Esophagus (tissue), 2 donors: ENCODE measurements at regions not wholly inside any gene's neighbourhood (a gene's known extent, or its start where the extent isn't known, plus 50 kb on each side); places are given as distances from the start of the nearest gene placed in this dataset.

Source experiments
- H3K27ac ChIP-seq, 2 donors: one replicate each; pipeline ENCODE4 v1.5.1; 2013; ENCODE audit warnings: low read depth in 2 of 2, mild to moderate bottlenecking in 2 of 2, inconsistent platforms in 1 of 2, low read length in 1 of 2, moderate library complexity in 1 of 2
- H3K27me3 ChIP-seq, 2 donors: one replicate each; pipeline ENCODE4 v1.6.1; 2013; ENCODE audit warnings: low read length in 2 of 2, control low read depth in 1 of 2, mild to moderate bottlenecking in 1 of 2; ENCODE audit not compliant: insufficient read depth in 2 of 2, control insufficient read depth in 1 of 2
- H3K36me3 ChIP-seq, 2 donors: one replicate each; pipeline ENCODE4 v1.6.1; 2013; ENCODE audit warnings: low read length in 1 of 2; ENCODE audit not compliant: control insufficient read depth in 2 of 2, insufficient read depth in 2 of 2
- H3K4me1 ChIP-seq, 2 donors: one replicate each; pipeline ENCODE4 v1.6.1; 2013; ENCODE audit warnings: low read length in 1 of 2; ENCODE audit not compliant: control insufficient read depth in 2 of 2, insufficient read depth in 2 of 2
- H3K4me3 ChIP-seq, 2 donors: one replicate each; pipeline ENCODE4 v1.5.1; 2013; ENCODE audit warnings: low read length in 2 of 2, mild to moderate bottlenecking in 2 of 2, low read depth in 1 of 2, moderate library complexity in 1 of 2
- H3K9me3 ChIP-seq, 2 donors: one replicate each; pipeline ENCODE4 v1.6.1; 2013; ENCODE audit warnings: mild to moderate bottlenecking in 2 of 2, low read depth in 1 of 2, low read length in 1 of 2, moderate library complexity in 1 of 2; ENCODE audit not compliant: control insufficient read depth in 2 of 2, insufficient read depth in 1 of 2
- WGBS, 2 donors: extraction: QIAGEN DNeasy Blood & Tissue Kit; methylation state at CpG; one replicate each; pipeline ENCODE4 v1.1.7; 2013; 5-methylcytosine and 5-hydroxymethylcytosine counted together
- donor health status: healthy with polysubstance abuse.
- donor health status: Bipolar disorder and iron deficiency.

DNA sequence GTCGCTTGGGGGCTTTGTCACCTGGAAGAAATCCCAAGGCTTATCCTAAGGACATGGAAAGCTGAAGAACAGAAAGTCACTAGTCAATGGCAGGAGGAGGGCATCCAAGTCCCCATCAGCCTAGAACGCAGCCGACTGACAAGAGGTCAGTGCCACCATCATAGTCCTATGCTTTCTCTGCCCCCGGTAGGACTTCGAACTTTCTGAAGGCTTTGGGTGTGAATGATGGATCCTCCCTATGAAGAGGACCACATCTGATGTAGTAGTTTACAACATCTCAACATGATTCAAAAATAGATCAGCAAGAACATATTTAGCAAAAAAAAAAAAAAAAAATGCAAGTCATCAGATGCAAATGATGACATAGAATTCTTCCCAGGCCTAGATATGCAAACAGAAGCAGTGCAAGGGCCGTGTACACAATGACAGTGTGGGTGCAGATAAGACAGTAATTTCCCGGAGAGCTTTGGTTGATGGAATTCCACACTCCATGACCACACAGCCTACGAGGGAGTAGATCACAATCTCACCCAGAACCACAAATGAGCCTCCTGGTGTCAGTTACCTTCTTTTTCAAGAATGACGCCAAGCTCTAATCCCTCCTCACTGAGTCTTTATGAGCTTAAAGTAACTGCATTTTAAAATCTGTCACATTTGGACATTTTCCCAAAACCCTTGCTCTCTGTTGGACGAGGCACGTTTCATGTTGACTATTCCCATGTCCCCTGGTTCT is 88.2 kb downstream of the PSMG1 start:
- Histone ChIP-seq H3K36me3 (no peaks in the 10 kb centered on the region), H3K4me1 (no peaks in the 10 kb centered on the region), H3K4me3 (no peak overlapping the region), H3K27me3 (no peaks in the 10 kb centered on the region), H3K27ac (peak overlapping the region in 1 of 2 donors; percentile 44), H3K9me3 (no peaks in the 10 kb centered on the region)
- 73 to 78% methylated on average over 11 of the region's 11 CpGs for WGBS, 2 donors

DNA sequence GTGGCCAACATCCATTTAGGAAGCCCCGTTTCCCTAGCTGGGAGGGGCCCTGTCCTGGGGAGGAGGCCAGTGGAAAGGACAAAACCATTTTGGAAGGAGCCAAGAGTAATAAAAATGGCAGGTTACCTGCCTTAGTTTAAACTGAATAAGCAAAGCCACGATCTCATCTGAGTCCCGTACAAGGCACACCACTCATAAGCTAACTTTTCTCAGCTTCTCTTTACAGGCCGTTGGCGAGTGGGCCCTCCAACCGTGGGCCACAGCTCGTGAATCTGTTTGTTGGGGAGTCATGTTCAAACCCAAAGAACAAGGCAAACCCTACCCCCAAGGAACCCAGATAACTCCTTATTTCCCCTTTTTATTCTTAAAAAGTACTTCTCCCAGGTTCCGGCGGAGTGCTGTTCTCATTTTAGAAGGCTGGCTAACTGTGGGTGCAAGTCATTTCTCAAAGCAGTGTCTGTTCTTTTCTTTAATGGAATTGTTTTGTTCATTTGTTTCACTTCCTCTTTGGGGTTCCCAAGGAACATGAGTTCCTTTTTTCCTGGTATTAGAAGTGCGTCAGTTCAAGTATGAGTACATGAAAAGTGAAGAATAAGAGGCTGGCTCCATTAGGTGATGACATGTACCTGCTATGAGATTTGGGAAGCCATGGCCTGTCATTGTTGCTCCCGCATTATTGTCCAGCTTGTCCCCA is 89.0 kb downstream of the PSMG1 start:
- Histone ChIP-seq H3K36me3 (no peaks in the 10 kb centered on the region), H3K27ac (peak overlapping the region in 1 of 2 donors; percentile 44), H3K27me3 (no peaks in the 10 kb centered on the region), H3K9me3 (no peaks in the 10 kb centered on the region), H3K4me3 (no peak overlapping the region), H3K4me1 (no peaks in the 10 kb centered on the region)
- 76 to 84% methylated on average over 11 of the region's 11 CpGs for whole genome bisulfite sequencing, 2 donors

DNA sequence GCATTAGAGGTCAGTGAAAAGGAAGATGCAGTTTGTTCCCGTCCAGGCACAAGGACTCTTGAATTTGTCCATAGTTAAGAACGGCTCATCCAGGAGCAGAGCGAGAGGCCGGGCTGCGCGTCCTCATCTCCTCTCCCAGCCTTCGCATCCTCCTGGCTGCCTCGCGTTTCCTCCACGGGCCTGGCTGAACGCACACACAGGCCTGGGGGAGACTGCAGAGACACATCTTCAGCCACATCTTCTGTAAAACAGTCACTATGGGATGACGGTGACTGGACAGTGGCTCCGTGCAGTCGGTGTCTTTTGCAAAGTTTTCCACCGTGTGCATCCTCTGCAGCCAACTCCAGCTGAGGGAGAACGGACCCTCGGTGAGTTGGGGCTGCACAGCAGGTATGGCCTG is 89.7 kb downstream of the PSMG1 start:
- no peak overlapping the region for H3K4me3 ChIP-seq
- no peaks in the 10 kb centered on the region for H3K9me3 ChIP-seq
- H3K27me3 ChIP-seq = no peaks in the 10 kb centered on the region
- whole genome bisulfite sequencing, 2 donors = 96 to 97% methylated on average over 17 of the region's 17 CpGs
- H3K27ac ChIP-seq = no peak overlapping the region
- H3K36me3 ChIP-seq = no peaks in the 10 kb centered on the region
- H3K4me1 ChIP-seq = no peaks in the 10 kb centered on the region

DNA sequence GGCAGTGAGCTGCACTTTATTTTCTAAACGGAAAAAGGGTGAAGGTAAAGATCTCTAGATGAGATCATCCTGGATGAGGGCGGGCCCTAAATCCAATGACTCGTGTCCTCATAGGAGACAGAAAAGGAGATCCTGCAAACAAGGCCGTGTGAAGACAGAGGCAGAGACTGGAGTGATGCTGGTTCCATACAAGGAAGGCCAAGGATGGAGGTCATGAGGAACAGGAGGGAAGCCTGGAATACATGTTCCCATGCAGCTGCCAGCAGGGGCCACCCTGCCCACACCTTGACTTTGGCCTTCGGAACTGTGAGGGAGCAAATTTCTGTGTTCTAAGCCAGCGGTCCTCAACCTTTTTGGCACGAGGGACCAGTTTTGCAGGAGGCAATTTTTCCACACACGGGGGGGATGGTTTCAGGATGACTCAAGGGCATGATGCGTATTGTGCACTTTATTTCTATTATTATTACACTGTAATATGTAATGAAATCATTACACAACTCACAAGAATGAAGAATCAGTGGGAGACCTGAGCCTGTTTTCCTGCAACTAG is 94.3 kb downstream of the PSMG1 start:
- no peaks in the 10 kb centered on the region for H3K9me3 ChIP-seq
- H3K4me1 ChIP-seq = peaks cover 0 to 2% of the 10 kb centered on the region in 2 donors
- H3K27ac ChIP-seq = peak overlapping the region; percentile 20 to 64
- no peaks in the 10 kb centered on the region for H3K36me3 ChIP-seq
- no peak overlapping the region for H3K4me3 ChIP-seq
- WGBS, 2 donors = 47 to 59% methylated on average over 9 of the region's 9 CpGs
- H3K27me3 ChIP-seq = no peaks in the 10 kb centered on the region

DNA sequence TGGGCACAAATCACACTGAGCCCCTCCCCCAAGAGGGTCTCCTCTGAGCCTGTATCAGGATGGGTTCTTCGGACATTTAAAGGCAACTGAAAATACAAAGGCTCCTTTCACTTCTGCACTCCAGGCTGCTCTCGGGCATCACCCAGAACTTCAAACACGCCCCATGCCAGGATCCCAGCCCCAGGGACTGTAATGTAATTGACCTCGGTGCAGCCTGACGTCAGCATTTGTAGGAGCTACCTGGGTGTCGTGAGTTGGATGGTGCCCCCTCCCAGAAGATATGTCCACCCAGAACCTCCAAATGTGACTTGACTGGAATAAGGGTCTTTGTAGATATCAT is 95.2 kb downstream of the PSMG1 start:
- Histone ChIP-seq H3K4me3 (no peak overlapping the region), H3K9me3 (no peaks in the 10 kb centered on the region), H3K27ac (no peak overlapping the region), H3K4me1 (peaks cover 1 to 6% of the 10 kb centered on the region in 2 donors), H3K27me3 (no peaks in the 10 kb centered on the region), H3K36me3 (no peaks in the 10 kb centered on the region)
- WGBS, 2 donors = 53 to 63% methylated on average over 6 of the region's 6 CpGs

DNA sequence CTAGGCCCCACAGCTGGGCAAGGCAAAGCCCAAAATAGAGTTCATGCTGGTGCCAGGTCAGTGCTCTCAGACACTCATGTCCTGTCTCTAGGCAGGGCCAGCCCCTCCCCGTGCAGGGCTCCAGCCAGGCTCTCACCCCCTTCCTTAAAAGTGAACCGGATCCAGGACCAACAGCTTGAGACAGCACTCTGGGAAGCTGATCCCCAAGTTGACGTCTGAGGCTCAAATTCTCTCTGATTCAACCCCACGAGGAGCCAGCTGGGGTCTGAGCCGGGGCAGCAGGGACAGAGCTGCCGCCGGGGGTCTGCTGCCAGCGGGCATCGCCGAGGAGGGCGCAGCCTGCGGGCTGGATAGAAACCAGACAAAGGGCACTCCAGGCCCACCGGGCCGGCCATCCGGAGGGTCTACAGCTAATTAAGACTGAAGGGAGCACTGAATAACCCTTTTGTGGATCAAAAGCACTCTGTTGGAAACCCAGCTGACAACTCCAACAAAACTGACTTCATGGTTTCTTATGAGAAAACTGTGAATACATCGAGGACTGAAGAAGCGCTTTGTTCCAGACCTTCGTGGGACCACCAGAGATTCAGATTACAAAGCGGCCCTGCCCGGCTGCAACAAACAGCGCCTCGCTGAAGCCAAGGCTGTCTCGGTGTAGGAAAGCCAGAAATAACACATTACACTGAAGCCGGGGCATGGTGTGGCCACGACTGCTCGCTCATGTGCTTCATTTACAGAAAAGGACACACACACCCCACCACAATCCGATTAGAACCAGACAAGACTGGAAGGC is 95.8 kb downstream of the PSMG1 start:
- H3K9me3 ChIP-seq = no peaks in the 10 kb centered on the region
- 82 to 88% methylated on average over 27 of the region's 27 CpGs for WGBS, 2 donors
- H3K4me3 ChIP-seq = no peak overlapping the region
- H3K36me3 ChIP-seq = no peaks in the 10 kb centered on the region
- peaks cover 6 to 7% of the 10 kb centered on the region in 2 donors for H3K4me1 ChIP-seq
- H3K27ac ChIP-seq = no peak overlapping the region
- no peaks in the 10 kb centered on the region for H3K27me3 ChIP-seq

DNA sequence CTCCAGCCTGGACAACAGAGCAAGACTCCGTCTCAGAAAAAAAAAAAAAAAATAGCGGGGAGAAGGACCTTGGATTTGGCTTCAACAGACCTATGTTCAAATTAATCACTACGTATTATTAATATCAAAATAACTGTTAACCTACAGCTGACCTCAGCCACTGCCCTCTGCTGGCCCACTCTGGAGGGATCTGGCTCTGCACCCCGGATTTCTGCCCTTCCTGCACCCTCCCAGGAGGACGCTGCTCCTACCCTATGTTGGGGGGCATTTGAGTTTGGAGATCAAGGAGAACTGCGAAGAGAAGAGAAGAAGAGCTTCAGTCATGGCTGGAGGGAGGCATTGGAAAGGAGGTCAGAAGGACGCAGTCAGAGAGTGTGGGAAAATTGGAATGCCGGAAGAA is 96.7 kb downstream of the PSMG1 start:
- H3K9me3 ChIP-seq = no peaks in the 10 kb centered on the region
- H3K27me3 ChIP-seq = no peaks in the 10 kb centered on the region
- H3K27ac ChIP-seq = no peak overlapping the region
- H3K36me3 ChIP-seq = no peaks in the 10 kb centered on the region
- H3K4me1 ChIP-seq = peaks cover 6 to 7% of the 10 kb centered on the region in 2 donors
- WGBS, 2 donors = 87 to 89% methylated on average over 8 of the region's 8 CpGs
- H3K4me3 ChIP-seq = no peak overlapping the region

DNA sequence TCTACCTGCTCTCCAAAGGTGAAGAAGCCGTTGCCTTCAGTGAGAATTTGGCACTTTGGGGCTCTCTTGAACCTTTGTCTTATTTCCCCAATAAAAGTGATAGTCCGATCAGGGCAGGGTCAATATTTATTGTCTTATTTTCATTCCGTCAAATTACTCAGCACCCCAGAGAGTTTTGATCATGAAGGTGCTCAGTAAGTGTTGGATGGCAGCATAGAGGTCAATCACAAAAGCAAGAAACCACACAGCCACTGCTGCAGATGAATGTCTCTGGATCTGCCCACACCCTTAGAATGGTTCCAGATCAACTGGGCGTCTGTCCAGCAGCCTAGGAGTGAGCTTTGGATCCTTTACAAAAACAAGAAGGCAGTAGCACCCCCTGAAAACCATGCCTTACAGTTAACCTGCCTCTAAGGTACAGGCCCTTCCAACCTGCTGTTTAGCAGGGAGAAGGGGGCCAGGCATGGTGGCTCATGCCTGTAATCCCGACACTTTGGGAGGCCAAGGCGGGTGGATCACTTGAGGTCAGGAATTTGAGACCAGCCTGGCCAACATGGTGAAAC is 97.3 kb downstream of the PSMG1 start:
- H3K27me3 ChIP-seq = no peaks in the 10 kb centered on the region
- no peaks in the 10 kb centered on the region for H3K9me3 ChIP-seq
- no peak overlapping the region for H3K27ac ChIP-seq
- H3K4me1 ChIP-seq = peaks cover 6 to 7% of the 10 kb centered on the region in 2 donors
- WGBS, 2 donors = 84 to 87% methylated on average over 6 of the region's 6 CpGs
- H3K4me3 ChIP-seq = no peak overlapping the region
- no peaks in the 10 kb centered on the region for H3K36me3 ChIP-seq

DNA sequence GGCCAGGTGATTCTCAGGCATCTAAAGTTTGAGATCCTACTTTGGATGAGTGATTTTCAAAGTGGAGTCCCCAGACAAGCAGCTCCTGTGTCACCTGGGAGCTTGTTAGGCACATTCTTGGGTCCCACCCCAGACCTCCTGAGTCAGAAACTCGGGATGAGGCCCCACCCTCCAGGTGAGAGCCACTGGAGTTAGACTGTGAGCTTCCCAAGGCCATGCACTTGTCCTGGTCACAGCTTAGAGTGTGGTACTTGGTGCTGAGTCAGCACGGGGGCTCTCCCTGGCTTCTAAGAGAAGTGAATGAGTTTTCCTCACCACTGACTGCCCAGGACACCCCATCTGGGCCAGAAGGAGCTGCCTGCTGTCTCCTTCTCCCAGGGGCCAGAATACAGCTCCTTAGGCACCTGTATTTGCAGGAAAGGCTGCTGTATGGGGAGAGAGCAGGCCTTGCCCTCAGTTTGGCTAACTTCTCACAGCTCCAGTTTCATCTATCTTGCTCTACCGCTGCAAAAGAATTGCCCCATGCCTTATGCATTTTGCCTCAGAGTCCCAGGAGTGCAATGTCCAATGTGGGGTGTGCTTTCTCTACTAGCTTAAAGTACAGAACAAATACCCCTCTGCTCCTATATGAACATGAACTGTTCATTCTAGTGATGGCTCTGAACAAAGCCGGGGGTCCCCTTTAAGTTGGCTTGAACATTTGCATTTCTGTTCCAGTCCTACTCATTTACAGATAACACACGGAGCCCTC is 98.1 kb downstream of the PSMG1 start:
- no peaks in the 10 kb centered on the region for H3K27me3 ChIP-seq
- H3K4me3 ChIP-seq = no peak overlapping the region
- H3K36me3 ChIP-seq = no peaks in the 10 kb centered on the region
- no peaks in the 10 kb centered on the region for H3K9me3 ChIP-seq
- peak overlapping the region in 1 of 2 donors; percentile 15 for H3K27ac ChIP-seq
- WGBS, 2 donors = 77 to 81% methylated on average over 5 of the region's 5 CpGs
- H3K4me1 ChIP-seq = peaks cover 6 to 7% of the 10 kb centered on the region in 2 donors
